OCI-LY7 (cell line): ENCODE measurements at regions not wholly inside any gene's neighbourhood (a gene's known extent, or its start where the extent isn't known, plus 50 kb on each side); places are given as distances from the start of the nearest gene placed in this dataset.

Source experiments
- EZH2phosphoT487 ChIP-seq: fragments of 200-600 bp; sonication (generic); IDR thresholded peaks from 2 replicates; pipeline ENCODE4 v1.6.1; 2018; ENCODE audit warnings: low read depth, borderline replicate concordance, mild to moderate bottlenecking, mixed run types, antibody characterized with exemption, low read length, moderate library complexity, mixed read lengths
- TF ChIP-seq, protein P1 (sequence below): fragments of 200-600 bp; sonication (generic); conservative IDR thresholded peaks from 2 replicates; pipeline ENCODE4 v1.5.1; 2014; ENCODE audit warnings: mild to moderate bottlenecking, antibody characterized with exemption, low read length, moderate library complexity, mixed read lengths

DNA sequence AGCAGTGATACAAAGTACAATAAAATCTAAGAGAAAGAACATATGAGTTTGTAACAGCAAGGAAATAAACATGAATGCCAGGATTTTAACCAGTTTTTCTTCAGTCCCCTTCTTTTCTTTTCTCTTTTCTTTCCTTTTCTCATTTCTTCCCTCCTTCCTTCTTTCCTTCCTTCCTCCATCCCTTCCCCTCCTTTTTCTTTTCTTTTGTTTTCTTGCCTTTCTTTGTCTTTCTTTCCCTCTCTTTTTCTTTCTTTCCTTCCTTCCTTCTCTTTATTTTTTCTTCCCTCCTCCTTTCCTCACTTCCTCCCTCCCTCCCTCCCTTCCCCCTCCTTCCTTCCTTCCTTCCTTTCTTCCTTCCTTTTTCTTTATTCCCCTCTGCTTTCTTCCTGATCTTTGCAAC lies 142.8 kb upstream of the SYT4 start:
- TF ChIP-seq, protein P1, sequence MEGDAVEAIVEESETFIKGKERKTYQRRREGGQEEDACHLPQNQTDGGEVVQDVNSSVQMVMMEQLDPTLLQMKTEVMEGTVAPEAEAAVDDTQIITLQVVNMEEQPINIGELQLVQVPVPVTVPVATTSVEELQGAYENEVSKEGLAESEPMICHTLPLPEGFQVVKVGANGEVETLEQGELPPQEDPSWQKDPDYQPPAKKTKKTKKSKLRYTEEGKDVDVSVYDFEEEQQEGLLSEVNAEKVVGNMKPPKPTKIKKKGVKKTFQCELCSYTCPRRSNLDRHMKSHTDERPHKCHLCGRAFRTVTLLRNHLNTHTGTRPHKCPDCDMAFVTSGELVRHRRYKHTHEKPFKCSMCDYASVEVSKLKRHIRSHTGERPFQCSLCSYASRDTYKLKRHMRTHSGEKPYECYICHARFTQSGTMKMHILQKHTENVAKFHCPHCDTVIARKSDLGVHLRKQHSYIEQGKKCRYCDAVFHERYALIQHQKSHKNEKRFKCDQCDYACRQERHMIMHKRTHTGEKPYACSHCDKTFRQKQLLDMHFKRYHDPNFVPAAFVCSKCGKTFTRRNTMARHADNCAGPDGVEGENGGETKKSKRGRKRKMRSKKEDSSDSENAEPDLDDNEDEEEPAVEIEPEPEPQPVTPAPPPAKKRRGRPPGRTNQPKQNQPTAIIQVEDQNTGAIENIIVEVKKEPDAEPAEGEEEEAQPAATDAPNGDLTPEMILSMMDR = no peak
- TF ChIP-seq EZH2phosphoT487 = no peak
